B cell (primary cell): ENCODE measurements at regions not wholly inside any gene's neighbourhood (a gene's known extent, or its start where the extent isn't known, plus 50 kb on each side); places are given as distances from the start of the nearest gene placed in this dataset.

ENCODE experiments used
- ATAC-seq: fragments of 200-7000 bp; cut with Tn5 transposase; one replicate; pipeline ENCODE4 v1.10.0; 2021; ENCODE audit warnings: low read depth, mild to moderate bottlenecking, moderate number of reproducible peaks, moderate library complexity
- CTCF ChIA-PET: fragments of 350-600 bp; sonication (Branson Sonifier 250); formaldehyde crosslinking; loops from one replicate; lab custom pipeline; 2021; ENCODE audit warnings: antibody characterized with exemption, inconsistent platforms; lab: Charles Lee
- POLR2A ChIA-PET: fragments of 350-600 bp; sonication (Branson Sonifier 250); formaldehyde crosslinking; loops from one replicate; lab custom pipeline; 2021; ENCODE audit warnings: antibody characterized with exemption; lab: Charles Lee
- DNase-seq: peaks from one replicate; pipeline ENCODE4 v3.0.0; 2013
- H2AFZ ChIP-seq: 2 replicates; pipeline ENCODE4 v1.6.1; 2012; ENCODE audit warnings: mild to moderate bottlenecking, low read depth, low read length; ENCODE audit not compliant: insufficient read depth, poor library complexity, severe bottlenecking
- H3K27ac ChIP-seq, 2 donors: 1 replicate in 1 of 2; 2 replicates in 1 of 2; pipeline ENCODE4 v1.5.1; 2012 to 2013; ENCODE audit warnings: low read length in 2 of 2, mild to moderate bottlenecking in 2 of 2, moderate library complexity in 1 of 2
- H3K27me3 ChIP-seq, 4 experiments: fragments of 200-600 bp in 1 of 4; sonication (generic) in 1 of 4; replicated peaks in 1 of 4; 1 replicate in 2 of 4; 2 replicates in 2 of 4; pipeline versions ENCODE4 v1.6.1 to v1.7.0; 2013 to 2016; ENCODE audit warnings: low read length in 3 of 4, mild to moderate bottlenecking in 2 of 4, mixed read lengths in 1 of 4, moderate library complexity in 1 of 4; ENCODE audit not compliant: insufficient read depth in 4 of 4, control insufficient read depth in 3 of 4; ENCODE audit errors: control extremely low read depth in 1 of 4
- H3K36me3 ChIP-seq, 2 experiments: replicated peaks in 1 of 2; 1 replicate in 1 of 2; 2 replicates in 1 of 2; pipeline versions ENCODE4 v1.6.1 to v1.7.1; 2013; ENCODE audit warnings: low read length in 1 of 2; ENCODE audit not compliant: insufficient read depth in 2 of 2, control insufficient read depth in 1 of 2; ENCODE audit errors: control extremely low read depth in 1 of 2, extremely low read depth in 1 of 2
- H3K4me1 ChIP-seq, 2 donors: fragments of 200-600 bp in 1 of 2; sonication (generic) in 1 of 2; 1 replicate in 1 of 2; 2 replicates in 1 of 2; pipeline versions ENCODE4 v1.5.1 to v1.6.1; 2013 to 2017; ENCODE audit warnings: low read length in 2 of 2; ENCODE audit not compliant: control insufficient read depth in 2 of 2, insufficient read depth in 2 of 2
- H3K4me2 ChIP-seq: replicated peaks from 2 replicates; pipeline ENCODE3; 2012; ENCODE audit warnings: mild to moderate bottlenecking, low read depth, low read length; ENCODE audit not compliant: poor library complexity, severe bottlenecking
- H3K4me3 ChIP-seq, 5 experiments: fragments of 200-600 bp in 1 of 5; sonication (generic) in 1 of 5; 1 replicate in 3 of 5; 2 replicates in 2 of 5; pipeline versions ENCODE4 v1.5.1 to v1.7.0; 2011 to 2016; ENCODE audit warnings: low read length in 4 of 5, mild to moderate bottlenecking in 4 of 5, low read depth in 2 of 5, control low read depth in 1 of 5, moderate library complexity in 1 of 5; ENCODE audit not compliant: insufficient read depth in 1 of 5; ENCODE audit errors: control extremely low read depth in 1 of 5, extremely low read depth in 1 of 5
- H3K79me2 ChIP-seq: fragments of 200-600 bp; sonication (generic); one replicate; pipeline ENCODE4 v1.6.0; 2016; ENCODE audit warnings: low read length; ENCODE audit not compliant: control insufficient read depth, insufficient read depth
- H3K9ac ChIP-seq: fragments of 200-600 bp; sonication (generic); 2 replicates; pipeline ENCODE4 v1.6.1; 2017; ENCODE audit warnings: mild to moderate bottlenecking, low read length, moderate library complexity
- H3K9me3 ChIP-seq, 3 donors: one replicate each; pipeline versions ENCODE4 v1.6.1 to v1.7.1; 2013; ENCODE audit warnings: low read length in 2 of 3; ENCODE audit not compliant: control insufficient read depth in 2 of 3, insufficient read depth in 1 of 3; ENCODE audit errors: control extremely low read depth in 1 of 3
- H4K20me1 ChIP-seq: 2 replicates; pipeline ENCODE4 v1.6.0; 2012; ENCODE audit warnings: mild to moderate bottlenecking, low read length; ENCODE audit not compliant: insufficient read depth, control insufficient read depth, poor library complexity, severe bottlenecking
- H3K27ac Mint-ChIP-seq: one replicate; pipeline ENCODE4 v1.8.0; 2021; ENCODE audit warnings: mixed read lengths
- H3K27me3 Mint-ChIP-seq: one replicate; pipeline ENCODE4 v1.8.0; 2021; ENCODE audit warnings: mixed read lengths
- H3K4me1 Mint-ChIP-seq: one replicate; pipeline ENCODE4 v1.8.0; 2021; ENCODE audit warnings: mixed read lengths
- H3K4me3 Mint-ChIP-seq: one replicate; pipeline ENCODE4 v1.8.0; 2021; ENCODE audit warnings: mixed read lengths
- H3K9me3 Mint-ChIP-seq: one replicate; pipeline ENCODE4 v1.8.0; 2022; ENCODE audit warnings: mixed read lengths; ENCODE audit not compliant: insufficient read depth
- CTCF ChIP-seq: fragments of 200-600 bp; IDR thresholded peaks from one replicate; pipeline ENCODE4 v1.8.0; 2022; ENCODE audit warnings: antibody characterized with exemption, mild to moderate bottlenecking
- EZH2 ChIP-seq: IDR thresholded peaks from 2 replicates; pipeline ENCODE4 v1.6.1; 2012; ENCODE audit warnings: borderline replicate concordance, low read depth, mild to moderate bottlenecking, moderate library complexity, low read length; ENCODE audit not compliant: insufficient read depth, poor library complexity, severe bottlenecking
- WGBS: methylation state at CpG from one replicate; pipeline ENCODE4 v1.1.5; 2013; ENCODE audit warnings: missing lambda C conversion rate; ENCODE audit not compliant: insufficient coverage; 5-methylcytosine and 5-hydroxymethylcytosine counted together
- intact Hi-C: fragments of 100-400 bp; cut with micrococcal nuclease; formaldehyde crosslinking; loops from one replicate; pipeline ENCODE4 v1.10.0; 2022

- H3K9me3 Mint-ChIP-seq, result no peaks in the 10 kb centered on the region
- no peaks in the 10 kb centered on the region for H3K27me3 Mint-ChIP-seq
- Histone ChIP-seq H3K36me3 (no peaks in the 10 kb centered on the region), H3K4me3 (no peak overlapping the region), H4K20me1 (no peaks in the 10 kb centered on the region), H3K27ac (no peak overlapping the region), H3K79me2 (no peaks in the 10 kb centered on the region), H3K27me3 (no peaks in the 10 kb centered on the region), H2AFZ (no peak overlapping the region), H3K9me3 (no peaks in the 10 kb centered on the region), H3K4me1 (no peaks in the 10 kb centered on the region), H3K4me2 (no peak overlapping the region), H3K9ac (no peak overlapping the region)
- TF ChIP-seq EZH2, result no peak
- TF ChIP-seq CTCF, result no peak
- ChIA-PET POLR2A (no interaction called here), CTCF (no interaction called here)
- no peak for DNase-seq
- no CpG with 5 or more reads among the region's 1 CpG for whole genome bisulfite sequencing
- ATAC-seq, result no peak
- intact Hi-C loops, result no loop called here
- peaks cover 1% of the 10 kb centered on the region for H3K4me1 Mint-ChIP-seq
- H3K4me3 Mint-ChIP-seq, result no peak overlapping the region
- H3K27ac Mint-ChIP-seq, result no peak overlapping the region
Measured at GRCh38 chrY:21813484-21814233, 80.7 kb downstream of the RBMY1D start.

- intact Hi-C loops, result no loop called here
- H3K9ac ChIP-seq, result no peak overlapping the region
- POLR2A ChIA-PET, result no interaction called here
Measured at GRCh38 chrY:21814491-21814890, 79.8 kb downstream of the RBMY1D start.

More at GRCh38 chrY:21814491-21814890, 79.8 kb downstream of the RBMY1D start:
- WGBS, result 29% methylated on average over 1 of the region's 2 CpGs
- TF ChIP-seq EZH2 (no peak), CTCF (no peak)
- Histone ChIP-seq H3K27me3 (no peaks in the 10 kb centered on the region), H3K4me3 (no peak overlapping the region), H3K4me1 (no peaks in the 10 kb centered on the region), H3K9me3 (no peaks in the 10 kb centered on the region), H3K4me2 (no peak overlapping the region), H3K79me2 (no peaks in the 10 kb centered on the region), H3K27ac (no peak overlapping the region), H4K20me1 (no peaks in the 10 kb centered on the region), H2AFZ (no peak overlapping the region), H3K36me3 (no peaks in the 10 kb centered on the region)
- CTCF ChIA-PET, result no interaction called here
- no peaks in the 10 kb centered on the region for H3K27me3 Mint-ChIP-seq
- peaks cover 1% of the 10 kb centered on the region for H3K4me1 Mint-ChIP-seq
- no peak overlapping the region for H3K4me3 Mint-ChIP-seq
- no peaks in the 10 kb centered on the region for H3K9me3 Mint-ChIP-seq
- no peak overlapping the region for H3K27ac Mint-ChIP-seq
- no peak for ATAC-seq
- DNase-seq, result no peak
